Stimulated activated CD4-positive, alpha-beta T cell treated with anti-CD3 and anti-CD28 coated beads, Interleukin-2, amount 100 ng/mL, for 4 hours (primary cell): ENCODE measurements at regions not wholly inside any gene's neighbourhood (a gene's known extent, or its start where the extent isn't known, plus 50 kb on each side); places are given as distances from the start of the nearest gene placed in this dataset.

Experiments
- DNase-seq: peaks from one replicate; pipeline ENCODE4 v3.0.0-alpha.2; 2020; ENCODE audit warnings: low read depth

DNA sequence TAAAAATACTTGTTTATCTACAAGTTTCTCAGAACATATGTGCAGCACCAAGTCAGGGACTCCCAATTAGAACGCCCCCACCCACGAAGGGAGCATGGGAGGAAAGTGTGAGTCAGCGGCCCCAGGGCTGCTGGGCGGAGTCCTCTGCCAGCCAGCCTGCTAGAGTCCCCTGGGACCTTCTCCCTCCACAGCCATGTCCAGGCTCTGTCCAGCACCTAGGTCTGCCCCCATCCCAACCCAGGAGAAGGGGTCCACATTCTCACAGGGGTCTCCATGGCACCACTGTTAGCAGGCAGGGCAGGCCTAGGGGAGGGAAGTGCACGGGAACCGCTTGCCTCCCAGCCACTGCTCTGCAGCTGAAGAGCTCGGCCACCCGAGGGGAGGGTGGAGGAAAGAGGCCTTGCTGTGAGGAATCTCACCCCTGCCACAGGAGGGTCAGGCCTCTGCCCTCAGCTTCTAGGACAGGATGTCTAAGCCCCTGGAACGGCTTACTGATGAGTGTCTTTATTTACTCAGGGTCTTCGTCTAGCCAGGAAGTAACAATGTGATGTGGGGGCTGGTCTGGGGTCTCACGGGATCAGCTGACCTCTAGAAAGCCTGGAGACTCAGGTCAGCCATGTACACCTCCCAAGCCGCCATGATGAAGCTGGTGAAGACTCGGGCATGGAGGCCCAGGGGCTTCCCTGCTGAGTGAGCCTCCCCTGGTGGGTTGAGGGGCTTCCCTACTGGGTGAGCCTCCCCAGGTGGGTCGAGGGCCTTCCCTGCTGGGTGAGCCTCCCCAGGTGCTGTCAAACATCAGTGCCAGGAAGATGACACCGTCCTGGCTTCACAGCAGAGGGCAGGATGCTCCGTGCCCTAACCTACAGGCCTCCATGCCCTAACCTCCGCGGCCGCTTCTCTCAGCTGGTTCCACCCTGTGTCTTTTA lies 190.3 kb downstream of the RBFOX3 start:
- peak; percentile 30 for DNase-seq

DNA sequence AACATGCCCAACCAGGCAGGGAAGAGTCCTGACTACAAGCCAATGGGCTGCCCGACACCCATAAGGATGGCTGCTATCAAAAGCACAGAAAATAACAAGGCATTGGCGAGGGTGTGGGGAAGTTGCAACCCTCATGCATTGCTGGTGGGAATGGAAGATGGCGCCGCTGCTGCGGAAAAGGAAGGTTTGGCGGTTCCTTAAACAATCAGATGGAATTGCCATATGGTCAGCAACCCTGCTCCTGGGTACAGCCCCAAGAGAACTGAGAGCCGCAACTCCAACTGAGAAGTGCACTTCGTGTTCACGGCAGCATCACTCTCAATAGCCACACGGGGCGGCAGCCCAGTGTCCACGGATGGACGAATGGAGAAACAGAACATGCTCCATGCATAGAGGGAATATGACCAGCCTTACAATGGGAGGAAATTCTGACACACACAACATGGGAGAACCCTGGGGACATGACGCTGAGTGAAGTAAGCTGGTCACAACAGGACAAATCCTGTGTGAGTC lies 193.3 kb downstream of the RBFOX3 start:
- no peak for DNase-seq

DNA sequence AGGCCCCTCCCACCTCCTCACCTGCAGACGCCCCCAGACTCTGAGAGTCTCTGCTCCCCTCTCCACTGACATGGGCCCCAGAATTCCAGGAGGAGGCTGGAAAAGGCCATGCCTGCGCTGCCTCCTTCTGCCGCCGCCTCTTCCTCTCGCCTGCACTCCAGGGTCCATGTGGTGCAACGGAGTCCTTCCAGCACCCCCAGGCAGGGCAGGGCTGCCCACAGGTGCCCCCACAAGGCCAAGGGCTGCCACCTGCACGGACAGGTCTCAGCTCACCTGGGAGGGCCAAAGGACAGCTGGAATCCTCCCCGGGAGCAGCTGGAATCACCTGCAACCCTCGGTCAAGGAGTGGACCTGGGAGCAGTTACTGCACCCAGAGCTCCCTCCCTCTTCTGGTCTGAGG lies 194.9 kb downstream of the RBFOX3 start:
- DNase-seq, result no peak

DNA sequence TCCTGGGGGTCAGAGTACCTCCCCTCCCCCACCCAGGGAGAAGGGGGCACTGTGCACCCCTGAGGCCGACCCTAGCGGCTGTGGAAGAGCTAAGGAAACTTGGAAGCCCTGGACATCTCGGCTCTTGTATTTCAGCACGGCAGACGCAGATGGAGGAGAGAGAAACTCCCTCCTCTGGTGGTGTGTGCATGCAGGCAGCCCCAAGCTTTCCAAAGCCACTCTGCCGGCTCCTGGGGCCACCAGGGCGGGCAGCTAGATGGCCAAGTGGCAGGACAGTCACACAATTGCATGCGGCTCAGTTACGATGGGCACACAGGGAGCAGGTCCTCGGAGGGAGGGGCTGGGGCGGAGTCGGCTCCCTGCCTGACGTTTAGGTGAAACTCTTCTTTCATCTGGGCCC lies 195.5 kb downstream of the RBFOX3 start:
- DNase-seq, result no peak

DNA sequence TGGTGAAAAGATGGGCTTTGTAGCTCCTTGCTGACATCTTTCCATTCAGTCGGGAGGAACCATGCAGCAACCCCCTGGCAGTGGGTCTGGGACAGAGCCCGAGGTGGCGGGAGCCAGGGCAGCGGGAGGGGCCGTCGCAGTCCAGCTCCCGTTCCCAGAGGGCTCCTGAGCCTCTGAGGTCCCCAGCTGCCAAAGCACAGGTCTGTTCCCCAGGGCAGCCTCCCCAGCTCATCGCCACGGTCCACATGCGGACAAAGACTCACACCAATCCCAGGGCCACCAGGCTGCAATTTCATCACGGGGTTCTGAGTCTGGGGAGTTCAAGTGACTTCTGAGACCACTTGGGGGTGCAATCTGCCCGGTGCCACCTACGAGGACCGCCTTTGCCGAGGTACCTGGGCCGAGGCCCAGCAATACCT lies 196.0 kb downstream of the RBFOX3 start:
- no peak for DNase-seq

DNA sequence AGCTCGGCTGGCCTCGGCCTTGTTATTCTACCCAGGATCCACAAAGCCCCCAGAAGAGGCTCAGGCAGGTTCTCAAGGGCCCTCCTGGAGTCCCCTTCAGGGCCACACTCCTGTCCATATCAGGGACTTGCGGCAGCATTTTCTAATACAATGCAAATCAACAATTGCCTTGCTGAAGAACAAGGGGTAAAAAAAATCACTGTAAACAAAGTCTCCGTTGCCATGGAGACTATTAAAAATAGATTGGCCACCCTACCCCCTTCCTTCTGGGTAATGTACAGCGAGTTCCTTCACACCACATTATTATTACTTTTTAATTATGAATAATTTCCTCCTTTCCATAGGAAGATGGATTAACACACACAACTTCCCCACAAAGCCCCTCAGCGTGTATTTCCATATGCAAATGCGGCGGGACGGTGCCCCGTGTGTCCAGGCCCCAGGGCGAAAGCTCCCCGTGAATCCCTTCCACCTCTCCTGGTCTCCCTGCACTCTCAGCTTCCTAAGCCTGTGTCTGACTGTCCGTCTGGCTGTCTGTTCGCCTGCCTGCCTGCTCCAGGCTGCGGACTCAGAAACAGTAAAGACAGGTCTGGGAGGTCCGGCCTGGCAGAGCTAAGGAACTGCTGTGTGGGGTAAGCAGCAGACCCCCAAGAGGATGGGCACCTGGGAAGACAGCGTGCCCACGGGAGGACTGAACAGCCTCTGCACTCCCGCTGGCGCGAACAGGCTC lies 196.6 kb downstream of the RBFOX3 start:
- DNase-seq, result no peak

DNA sequence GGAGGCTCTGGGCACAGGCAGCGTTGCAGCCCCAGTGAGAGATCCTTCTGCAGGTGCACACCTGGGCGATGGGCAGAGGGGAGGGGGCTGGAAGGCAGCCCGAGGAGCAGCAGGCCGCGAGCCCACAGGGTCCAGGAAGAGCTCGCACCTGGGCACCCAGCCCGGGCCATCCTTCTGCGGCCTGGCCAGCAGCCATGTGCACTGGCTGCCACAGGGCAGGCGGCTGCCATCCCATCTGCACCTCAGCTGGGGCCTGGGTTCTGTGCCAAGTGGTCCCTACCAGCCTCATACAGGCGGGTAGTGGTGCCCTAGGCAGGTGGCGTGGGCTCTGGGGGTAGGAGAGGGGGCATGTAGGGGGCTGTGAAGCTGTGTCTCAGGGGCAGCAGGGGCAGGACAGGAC lies 197.2 kb downstream of the RBFOX3 start:
- no peak for DNase-seq

DNA sequence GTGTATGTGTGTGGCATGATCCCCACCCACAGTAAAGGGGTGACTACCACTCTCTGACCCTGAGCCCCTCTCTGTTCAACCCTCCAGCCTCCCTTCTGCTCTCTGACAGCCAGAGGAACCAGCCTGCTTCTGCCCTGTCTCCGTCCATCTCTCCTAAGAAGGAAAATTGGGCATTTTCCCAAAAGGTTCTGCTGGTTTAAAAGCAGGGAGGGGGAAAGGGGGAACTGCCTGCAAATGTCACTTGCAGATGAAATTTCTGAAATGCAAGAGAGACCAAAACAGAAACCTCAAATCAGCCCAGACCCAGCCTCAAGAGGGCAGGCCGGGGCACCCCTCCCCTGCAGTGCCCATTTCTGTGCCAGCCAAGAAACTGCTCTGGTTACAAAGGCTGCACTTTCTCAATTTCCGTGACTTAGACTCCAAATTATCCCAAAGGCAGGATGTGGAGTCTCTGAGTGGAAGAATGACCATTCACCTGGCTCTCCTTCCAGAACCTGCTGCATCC lies 197.9 kb downstream of the RBFOX3 start:
- no peak for DNase-seq

DNA sequence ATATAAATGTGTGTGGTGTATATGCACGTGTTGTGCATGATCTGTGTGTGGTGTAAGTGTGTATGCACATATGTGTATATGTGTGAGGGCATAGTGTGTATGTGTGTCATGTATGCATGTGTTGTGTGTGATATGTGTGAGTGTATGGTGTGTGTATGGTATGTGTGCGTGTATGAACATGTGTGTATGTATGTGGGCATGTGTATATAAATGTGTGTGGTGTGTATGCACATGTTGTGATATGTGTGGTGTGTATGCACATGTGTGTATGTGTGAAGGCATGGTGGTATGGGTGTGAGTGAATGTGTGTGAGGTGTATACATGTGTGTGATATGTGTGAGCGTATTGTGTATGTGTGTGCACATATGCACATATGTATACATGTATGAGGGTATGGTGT lies 198.7 kb downstream of the RBFOX3 start:
- no peak for DNase-seq

DNA sequence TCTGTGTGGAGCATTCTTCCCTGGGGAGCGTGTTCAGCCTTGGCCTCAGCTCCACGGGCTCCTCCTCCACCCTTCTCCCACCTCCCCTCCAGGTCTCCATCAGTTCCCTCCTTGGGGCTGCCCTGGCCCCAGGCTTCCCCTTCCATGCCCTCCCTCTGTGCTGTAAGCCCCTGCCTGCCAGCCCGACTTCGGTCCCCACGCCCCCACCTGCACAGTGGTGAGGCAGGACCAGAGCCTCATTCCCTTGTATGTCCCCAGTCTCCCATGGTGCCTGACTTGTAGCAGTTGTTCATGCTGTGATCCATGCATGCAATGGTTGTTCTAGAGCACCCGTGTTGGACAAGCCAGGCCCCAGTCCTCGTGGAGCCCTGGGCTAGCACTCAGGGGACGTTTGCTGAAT lies 199.4 kb downstream of the RBFOX3 start:
- no peak for DNase-seq

DNA sequence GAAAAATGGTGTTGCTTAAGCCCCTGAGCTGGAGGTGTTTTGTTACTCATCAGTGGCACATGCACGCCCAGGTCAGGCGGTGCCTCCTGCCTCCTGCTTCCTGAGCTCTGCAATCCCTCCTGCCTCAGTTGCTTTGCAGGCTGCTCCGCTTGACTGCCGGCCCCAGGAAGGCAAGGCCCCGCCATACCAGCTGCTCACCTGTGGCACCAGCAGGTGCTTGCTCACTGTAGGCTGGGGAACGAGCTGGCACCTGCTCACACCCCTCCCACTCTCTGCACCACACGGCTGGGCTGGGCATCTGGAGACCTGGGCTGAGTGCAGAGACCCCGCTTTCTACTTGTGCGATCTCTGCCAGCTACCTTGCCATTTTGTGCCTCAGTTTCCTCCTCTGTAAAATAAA lies 200.2 kb downstream of the RBFOX3 start:
- DNase-seq, result no peak

DNA sequence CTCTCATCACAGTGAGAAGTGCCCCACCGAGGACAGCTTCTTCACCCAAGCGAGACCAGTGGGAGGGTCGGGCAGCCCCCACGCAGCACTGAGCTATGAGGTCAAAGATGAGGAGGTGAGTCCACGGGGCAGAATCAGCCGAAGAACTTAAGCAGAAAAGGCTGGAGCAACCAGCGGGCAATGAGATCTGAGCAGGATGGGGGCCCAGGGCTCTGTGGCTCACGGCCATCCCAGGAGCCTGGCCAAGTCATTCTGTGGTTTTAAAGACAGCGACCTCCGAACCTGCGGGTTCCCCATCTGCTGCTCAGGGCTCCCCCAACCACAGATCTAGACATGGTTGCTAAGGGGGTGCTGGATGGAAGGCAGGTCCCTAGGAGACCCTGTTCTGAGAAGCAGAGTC lies 202.6 kb downstream of the RBFOX3 start:
- DNase-seq, result no peak

DNA sequence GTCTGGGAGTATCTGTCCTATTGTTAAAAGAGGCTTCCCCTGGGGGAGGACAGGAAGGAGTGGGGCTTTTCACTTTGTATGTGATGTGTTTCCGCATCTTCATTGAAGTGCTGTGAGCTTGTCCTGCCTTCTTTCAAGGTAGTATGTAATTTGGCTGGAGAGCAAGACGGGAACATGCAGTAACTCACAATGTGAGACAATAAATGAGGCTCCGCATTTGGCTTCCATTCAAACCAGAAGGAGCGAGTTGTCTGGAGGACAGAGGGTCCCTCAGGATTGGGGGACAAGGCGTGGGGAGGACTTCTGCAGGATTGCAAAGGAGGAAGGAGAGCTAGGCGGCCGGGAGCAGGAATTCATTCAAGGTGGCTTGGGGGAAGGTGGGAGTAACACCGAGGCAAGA lies 203.5 kb downstream of the RBFOX3 start:
- DNase-seq, result no peak

DNA sequence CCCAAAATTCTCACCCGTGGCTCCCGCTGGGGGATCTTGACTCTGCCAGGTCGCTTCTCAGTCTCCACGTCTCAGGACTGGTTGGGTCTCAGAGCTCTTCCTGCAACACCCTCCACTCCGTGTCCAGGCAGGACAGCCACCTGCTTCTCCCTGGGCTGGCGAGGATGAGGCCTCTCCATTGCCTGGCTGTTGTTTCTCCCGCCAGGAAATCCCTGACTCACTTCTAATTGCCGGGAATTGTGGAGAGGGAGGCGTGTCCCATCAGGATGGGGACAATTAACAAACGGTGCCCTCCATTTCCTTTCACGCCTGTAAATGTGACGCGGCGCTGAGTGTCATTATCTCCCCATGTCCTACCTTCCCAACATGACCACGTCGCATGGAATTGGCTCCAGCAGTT lies 204.5 kb downstream of the RBFOX3 start:
- no peak for DNase-seq

DNA sequence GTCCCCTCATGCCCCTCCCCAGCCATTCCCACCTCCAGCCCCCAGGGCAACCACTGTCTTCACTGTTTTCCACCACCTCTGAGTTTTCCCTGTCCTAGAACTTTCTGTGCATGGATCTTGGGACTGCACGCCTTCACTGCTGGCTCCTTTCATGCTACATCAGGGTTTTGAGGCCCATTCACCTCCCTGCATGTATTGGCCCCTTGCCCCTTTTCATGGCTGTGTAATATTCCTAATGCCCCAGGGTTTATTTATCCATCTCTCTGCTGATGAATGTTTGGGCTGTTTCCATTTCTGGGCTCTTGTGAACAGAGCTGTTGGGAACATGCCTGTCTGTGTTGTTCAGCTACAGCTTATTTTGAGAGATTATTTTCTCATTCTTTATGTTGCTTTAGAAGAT lies 205.0 kb downstream of the RBFOX3 start:
- DNase-seq, result no peak

DNA sequence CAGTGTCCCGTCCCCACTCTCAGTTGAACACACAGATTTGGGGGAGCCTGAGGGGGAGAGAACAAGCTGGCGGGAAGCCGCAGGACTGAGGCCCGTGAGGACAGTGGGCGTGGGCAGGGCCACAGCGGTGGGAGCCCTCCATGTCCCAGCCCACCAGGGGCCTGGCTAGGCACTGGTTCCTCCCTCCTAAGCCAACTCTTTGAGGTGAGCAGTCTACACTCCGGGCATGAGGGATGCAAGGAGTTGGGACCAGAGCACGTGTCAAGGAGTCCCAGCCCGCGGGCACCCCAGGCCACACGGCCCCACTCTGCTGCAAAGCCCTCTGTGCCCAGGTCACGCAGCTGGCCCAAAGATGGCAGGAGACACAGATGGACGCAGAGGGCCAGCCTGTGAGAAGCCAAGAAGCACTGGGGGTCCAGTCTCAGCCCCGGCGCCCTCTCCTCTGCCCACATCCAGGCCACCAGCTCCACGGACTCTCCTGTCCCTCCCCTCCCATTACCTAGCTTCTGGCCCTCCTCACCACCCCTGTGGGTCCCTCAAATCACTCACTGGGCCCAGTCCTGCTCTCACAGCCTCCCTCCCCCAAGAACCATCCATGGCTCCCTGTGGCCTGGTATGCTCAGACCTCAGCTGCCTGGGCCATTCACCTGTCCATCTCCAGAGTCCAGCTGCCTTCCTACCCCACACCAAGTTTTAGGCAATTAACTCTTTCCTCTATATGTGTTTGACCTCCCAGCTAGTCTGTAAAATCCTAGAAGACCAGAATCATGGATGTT lies 206.5 kb downstream of the RBFOX3 start:
- no peak for DNase-seq

DNA sequence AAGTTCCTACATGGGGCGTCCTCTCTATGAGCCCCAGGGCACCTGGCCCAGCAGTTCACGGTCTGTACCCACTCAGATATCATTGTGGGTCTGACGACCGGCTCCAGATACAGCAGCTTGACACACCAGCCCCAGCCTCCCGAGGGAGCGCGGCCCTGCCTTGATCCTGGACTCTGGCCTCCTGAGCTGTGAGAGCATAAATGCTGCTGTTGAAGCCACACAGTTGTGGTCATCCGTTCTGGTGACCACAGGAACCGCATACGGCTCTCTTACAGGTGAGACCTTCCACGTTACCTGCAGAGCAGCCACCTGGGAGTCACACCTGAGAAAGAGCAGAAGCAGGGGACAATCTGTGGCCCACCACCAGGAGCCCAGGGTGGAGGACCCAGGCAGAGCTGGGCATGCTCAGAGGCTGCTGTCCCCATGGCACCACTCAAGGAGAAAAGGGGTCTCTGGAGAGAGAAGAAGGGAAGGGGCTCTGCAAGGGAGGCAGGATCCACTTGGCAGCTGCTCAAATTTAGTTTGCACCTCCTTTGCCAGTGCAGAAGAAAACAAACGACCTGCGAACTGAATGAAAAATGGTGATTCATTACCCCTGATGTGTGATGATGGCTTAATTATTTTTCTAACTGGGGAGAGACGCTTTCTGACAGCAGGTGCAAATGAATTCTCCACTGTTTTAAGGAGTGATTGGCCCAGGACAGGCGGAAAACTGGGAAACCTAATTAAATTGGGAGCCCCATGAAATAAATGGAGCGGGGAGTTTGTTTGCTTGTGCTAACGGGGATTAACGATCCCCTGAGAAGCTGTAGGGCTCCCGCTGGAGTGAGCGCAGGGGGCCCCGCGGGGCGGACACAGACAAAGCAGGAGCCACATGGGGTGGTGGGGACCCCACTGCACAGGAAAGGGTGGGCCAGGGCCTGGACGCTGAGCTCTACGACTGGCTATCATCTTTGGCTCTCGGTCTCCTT lies 208.9 kb downstream of the RBFOX3 start:
- DNase-seq, result no peak

DNA sequence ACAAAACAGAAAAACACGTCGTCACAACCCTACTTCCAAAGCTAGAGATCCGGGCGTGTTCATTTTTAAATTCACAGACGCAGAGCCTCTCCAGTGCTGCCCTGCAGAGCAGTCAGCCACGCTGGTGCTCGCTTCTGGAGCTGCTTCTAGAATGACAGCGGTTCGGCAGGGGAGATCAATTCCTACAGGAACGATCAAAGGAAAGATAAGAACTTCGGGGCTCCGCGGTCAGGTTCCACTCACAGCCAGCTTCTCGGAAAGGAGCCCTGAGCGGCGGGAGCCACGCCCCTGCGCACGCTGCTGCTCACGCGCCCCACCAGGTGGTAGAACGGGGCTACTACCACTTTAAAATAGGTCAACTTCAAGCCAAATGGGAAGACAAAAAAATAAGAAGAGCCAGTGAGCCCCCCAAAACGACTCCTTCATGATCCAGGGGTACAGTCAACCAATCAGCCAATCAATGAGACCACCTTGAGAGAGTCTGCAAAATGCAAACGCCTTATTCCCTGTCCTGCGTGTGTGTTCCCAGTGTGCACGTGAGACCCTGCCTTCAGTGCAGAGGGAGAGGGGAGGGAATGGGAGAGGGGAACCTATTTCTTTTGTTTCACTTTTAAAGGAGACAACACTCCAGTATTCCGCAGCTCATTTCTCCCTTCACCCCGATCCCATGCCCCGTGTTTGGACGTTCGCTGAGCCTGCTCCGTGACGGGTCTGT lies 209.7 kb downstream of the RBFOX3 start:
- DNase-seq, result peak; percentile 56

DNA sequence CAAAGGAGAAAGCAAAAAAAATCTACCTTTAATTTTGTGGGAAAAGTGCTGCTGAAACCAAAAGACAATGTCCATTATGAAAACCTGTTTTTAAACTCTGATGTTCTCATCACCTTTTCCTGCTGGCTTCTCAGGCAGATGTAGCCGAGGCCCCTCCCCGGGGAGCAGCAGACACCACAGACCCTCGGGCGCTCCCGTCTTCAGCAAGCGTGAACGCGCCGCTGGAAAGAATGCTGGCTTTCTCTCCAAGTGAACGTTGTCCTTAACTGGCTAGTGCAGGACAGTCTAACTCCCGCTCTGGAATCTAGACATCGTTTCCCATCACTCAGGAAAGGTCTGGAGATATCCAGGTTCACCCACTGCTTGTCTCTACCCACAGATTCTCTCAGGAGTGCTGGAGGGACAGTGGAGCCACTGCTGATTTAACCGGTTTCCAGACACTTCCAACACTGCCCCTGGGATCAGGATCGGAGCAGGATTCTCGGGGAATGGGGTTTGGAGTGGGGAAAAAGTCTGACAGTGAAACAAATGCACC lies 211.2 kb downstream of the RBFOX3 start:
- no peak for DNase-seq

DNA sequence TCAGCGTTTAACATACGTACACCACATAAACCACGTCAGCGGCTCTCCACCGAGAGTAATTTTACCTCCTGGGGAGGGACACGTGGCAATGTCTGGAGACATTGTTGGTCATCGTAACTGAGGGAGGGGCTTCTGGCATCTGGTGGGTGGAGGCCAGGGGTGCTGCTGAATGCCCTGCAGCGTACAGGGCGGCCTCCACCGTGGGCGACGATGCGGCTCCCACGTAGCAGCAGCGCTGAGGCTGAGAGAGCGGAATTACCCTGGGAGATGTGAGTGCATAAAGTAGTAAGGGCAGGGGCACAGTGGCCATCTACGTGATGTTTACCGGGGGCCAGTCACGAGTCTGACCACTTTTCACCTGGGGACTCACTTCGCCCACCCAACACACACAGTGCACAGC lies 212.4 kb downstream of the RBFOX3 start:
- no peak for DNase-seq
